ENCODE measurements at regions not wholly inside any gene's neighbourhood (a gene's known extent, or its start where the extent isn't known, plus 50 kb on each side); places are given as distances from the start of the nearest gene placed in this dataset.

- Histone ChIP-seq H3K4me2 (ENCODE audit: low read length) (0 out of 2 replicates have a peak overlapping the region, but pooled peaks have one; percentile 71), H3K27ac (ENCODE audit: low read length) (no peak overlapping the region), H3K4me3 (ENCODE audit: low read length) (no peak overlapping the region), H3F3A (ENCODE audit: low read length, unreplicated experiment) (no peaks in the 10 kb centered on the region), H3K36me3 (ENCODE audit: low read depth, low read length) (no peaks in the 10 kb centered on the region), H3K4me1 (ENCODE audit: insufficient read depth, low read length) (peaks cover 7% of the 10 kb centered on the region), H4K20me1 (ENCODE audit: low read length) (no peaks in the 10 kb centered on the region), H3K9me3 (ENCODE audit: low read length) (no peaks in the 10 kb centered on the region), H3K27me3 (ENCODE audit: low read length) (no peaks in the 10 kb centered on the region), H2AFZ (ENCODE audit: low read length) (no peak overlapping the region), H3K9ac (ENCODE audit: low read length) (no peak overlapping the region), H3K9me2 (replicated peaks; ENCODE audit: low read length) (no peaks in the 10 kb centered on the region), H3K79me2 (ENCODE audit: low read length) (no peaks in the 10 kb centered on the region)
- DNase-seq = no peak
- ATAC-seq = no peak
- CTCF ChIA-PET = no interaction called here
- no peak for TF ChIP-seq CTCF (conservative IDR thresholded peaks at IDR 0.05; ENCODE audit: low read depth, low read length)
- TF ChIP-seq EZH2 (IDR thresholded peaks at IDR 0.05; ENCODE audit: low read length, unreplicated experiment) = no peak
- no peak for TF ChIP-seq EZH2phosphoT487 (IDR thresholded peaks at IDR 0.05; ENCODE audit: borderline replicate concordance, low read length)
- BruUV-seq (replicated peaks) = no TSS peak
- intact Hi-C loops (cut with micrococcal nuclease) = loop anchor here (5.0 kb wide), 2 partner anchors 35 to 40 kb away; no protein-coding TSS in a partner anchor
- POLR2A ChIA-PET (ENCODE audit: unreplicated experiment) = no interaction called here
Observed at GRCh38 chr6:79422666-79423065, 114.6 kb downstream of the LCA5 start.

GRCh38 chr6:79421707-79422484 lies 115.3 kb downstream of the LCA5 start:
- no peaks in the 10 kb centered on the region for H3K27me3 ChIP-seq (ENCODE audit: low read length)
- CTCF ChIA-PET = no interaction called here
- no peaks in the 10 kb centered on the region for H4K20me1 ChIP-seq (ENCODE audit: low read length)
- TF ChIP-seq CTCF (conservative IDR thresholded peaks at IDR 0.05; ENCODE audit: low read depth, low read length) = no peak
- TF ChIP-seq EZH2phosphoT487 (IDR thresholded peaks at IDR 0.05; ENCODE audit: borderline replicate concordance, low read length) = no peak
- TF ChIP-seq EZH2 (IDR thresholded peaks at IDR 0.05; ENCODE audit: low read length, unreplicated experiment) = no peak
- H2AFZ ChIP-seq (ENCODE audit: low read length) = no peak overlapping the region
- DNase-seq (peak; percentile 87), ATAC-seq (peak; percentile 80)
- intact Hi-C loops (cut with micrococcal nuclease) = loop anchor here (5.0 kb wide), 2 partner anchors 35 to 40 kb away; no protein-coding TSS in a partner anchor
- peak overlapping the region; percentile 24; the same call in 1 of the 2 replicates for H3K27ac ChIP-seq (ENCODE audit: low read length)
- H3K79me2 ChIP-seq (ENCODE audit: low read length) = no peaks in the 10 kb centered on the region
- peak overlapping the region; percentile 25; the same call in 1 of the 2 replicates for H3K4me3 ChIP-seq (ENCODE audit: low read length)
- H3K9me2 ChIP-seq (replicated peaks; ENCODE audit: low read length) = no peaks in the 10 kb centered on the region
- POLR2A ChIA-PET (ENCODE audit: unreplicated experiment) = no interaction called here
- H3K36me3 ChIP-seq (ENCODE audit: low read depth, low read length) = no peaks in the 10 kb centered on the region
- peak overlapping the region; percentile 71 for H3K4me2 ChIP-seq (ENCODE audit: low read length)
- no peaks in the 10 kb centered on the region for H3F3A ChIP-seq (ENCODE audit: low read length, unreplicated experiment)
- peaks cover 7% of the 10 kb centered on the region for H3K4me1 ChIP-seq (ENCODE audit: insufficient read depth, low read length)
- no TSS peak for BruUV-seq (replicated peaks)
- H3K9ac ChIP-seq (ENCODE audit: low read length) = no peak overlapping the region
- no peaks in the 10 kb centered on the region for H3K9me3 ChIP-seq (ENCODE audit: low read length)

GRCh38 chr6:79421001-79421411 lies 116.2 kb downstream of the LCA5 start:
- Histone ChIP-seq H2AFZ (ENCODE audit: low read length) (no peak overlapping the region), H3K9me2 (replicated peaks; ENCODE audit: low read length) (no peaks in the 10 kb centered on the region), H3K79me2 (ENCODE audit: low read length) (no peaks in the 10 kb centered on the region), H3K4me2 (ENCODE audit: low read length) (no peak overlapping the region), H3K9ac (ENCODE audit: low read length) (no peak overlapping the region), H3K27ac (ENCODE audit: low read length) (no peak overlapping the region), H3F3A (ENCODE audit: low read length, unreplicated experiment) (no peaks in the 10 kb centered on the region), H3K9me3 (ENCODE audit: low read length) (no peaks in the 10 kb centered on the region), H3K4me1 (ENCODE audit: insufficient read depth, low read length) (peaks cover 7% of the 10 kb centered on the region), H3K27me3 (ENCODE audit: low read length) (no peaks in the 10 kb centered on the region), H3K36me3 (ENCODE audit: low read depth, low read length) (no peaks in the 10 kb centered on the region), H4K20me1 (ENCODE audit: low read length) (no peaks in the 10 kb centered on the region), H3K4me3 (ENCODE audit: low read length) (no peak overlapping the region)
- no peak for TF ChIP-seq EZH2phosphoT487 (IDR thresholded peaks at IDR 0.05; ENCODE audit: borderline replicate concordance, low read length)
- no peak for TF ChIP-seq EZH2 (IDR thresholded peaks at IDR 0.05; ENCODE audit: low read length, unreplicated experiment)
- BruUV-seq (replicated peaks) = no TSS peak
- ATAC-seq (no peak), DNase-seq (no peak)
- ChIA-PET CTCF (no interaction called here), POLR2A (ENCODE audit: unreplicated experiment) (interaction anchor here (0.6 kb wide), 1 partner anchor 128 kb away, joined by 3 read pairs; no protein-coding TSS in a partner anchor)
- intact Hi-C loops (cut with micrococcal nuclease) = loop anchor here (5.0 kb wide), 2 partner anchors 34 to 41 kb away; no protein-coding TSS in a partner anchor

All from PC-3 (cell line).